Epithelial cell of prostate (primary cell): ENCODE measurements at regions not wholly inside any gene's neighbourhood (a gene's known extent, or its start where the extent isn't known, plus 50 kb on each side); places are given as distances from the start of the nearest gene placed in this dataset.

Experiments used
- DNase-seq: peaks from one replicate; pipeline ENCODE4 v3.0.0-alpha.2; 2011; ENCODE audit warnings: low read depth, low spot score
- H3K27ac ChIP-seq: fragments of 450-650 bp; 2 replicates; pipeline ENCODE4 v1.5.1; 2017; ENCODE audit warnings: mild to moderate bottlenecking

DNA sequence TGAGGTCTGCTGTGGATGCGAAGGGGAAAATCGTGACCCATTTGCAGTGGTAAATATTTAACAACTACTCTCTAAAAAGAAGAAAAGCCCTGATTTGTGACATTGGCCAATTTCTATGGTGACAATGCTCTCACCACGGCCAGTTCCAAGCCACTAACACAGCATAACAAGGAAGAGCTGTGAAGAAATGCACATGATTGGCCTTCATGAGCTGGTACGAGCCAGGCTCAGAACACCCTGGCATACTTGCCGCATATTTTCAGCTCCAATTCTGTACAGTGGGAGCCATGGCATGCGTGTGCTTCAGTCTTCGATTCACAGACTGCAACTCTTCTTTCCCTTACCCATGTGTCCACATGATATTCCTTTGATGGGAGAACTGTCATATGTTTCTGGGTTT lies 363.9 kb upstream of the CDH5 start:
- no peak for DNase-seq

GRCh38 chr16:66001432-66001831 lies 365.1 kb upstream of the CDH5 start:
- no peak for DNase-seq
- H3K27ac ChIP-seq, result no peak overlapping the region

More for the DNA sequence above, 363.9 kb upstream of the CDH5 start:
- no peak overlapping the region for H3K27ac ChIP-seq

DNA sequence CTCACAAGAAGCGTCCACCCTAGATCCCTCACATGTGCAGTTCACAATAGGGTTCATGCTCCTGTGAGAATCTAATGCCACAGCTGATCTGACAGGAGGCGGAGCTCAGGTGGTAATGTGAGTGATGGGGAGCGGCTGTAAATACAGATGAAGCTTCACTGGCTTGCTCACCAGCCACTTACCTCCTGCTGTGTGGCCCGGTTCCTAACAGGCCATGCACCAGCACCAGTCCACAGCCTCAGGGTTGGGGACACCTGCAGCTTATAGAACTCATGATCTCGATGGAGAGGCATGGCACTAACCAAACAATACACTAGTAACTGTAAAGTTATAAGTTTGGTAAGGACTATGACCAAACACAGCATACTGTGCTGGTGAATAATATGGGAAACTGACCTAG lies 368.0 kb upstream of the CDH5 start:
- no peak overlapping the region for H3K27ac ChIP-seq
- no peak for DNase-seq

DNA sequence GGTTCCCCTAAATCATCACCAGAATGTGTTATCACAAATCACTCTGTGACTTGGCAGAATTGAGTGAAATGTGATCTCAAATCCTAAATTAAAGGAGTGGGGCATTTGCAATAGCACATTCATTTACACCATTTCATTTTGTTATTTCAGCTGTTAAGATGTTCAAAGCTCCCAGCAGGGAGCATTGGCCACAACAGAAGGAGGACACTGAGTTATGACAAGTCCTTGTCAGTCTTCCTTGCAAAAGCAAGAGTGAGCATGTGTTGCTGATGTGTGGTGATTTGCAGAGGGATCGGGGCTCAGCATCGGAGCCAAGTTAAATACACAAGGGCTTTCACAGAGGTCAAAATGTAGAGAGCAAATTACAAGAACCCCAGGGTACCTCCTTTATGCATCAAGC lies 372.2 kb upstream of the CDH5 start:
- no peak overlapping the region for H3K27ac ChIP-seq
- DNase-seq, result no peak

GRCh38 chr16:65991149-65991701 lies 375.3 kb upstream of the CDH5 start:
- no peak for DNase-seq
- H3K27ac ChIP-seq, result no peak overlapping the region

- no peak for DNase-seq
- no peak overlapping the region for H3K27ac ChIP-seq
These were observed 376.5 kb upstream of the CDH5 start for GRCh38 chr16:65989861-65990604.

DNA sequence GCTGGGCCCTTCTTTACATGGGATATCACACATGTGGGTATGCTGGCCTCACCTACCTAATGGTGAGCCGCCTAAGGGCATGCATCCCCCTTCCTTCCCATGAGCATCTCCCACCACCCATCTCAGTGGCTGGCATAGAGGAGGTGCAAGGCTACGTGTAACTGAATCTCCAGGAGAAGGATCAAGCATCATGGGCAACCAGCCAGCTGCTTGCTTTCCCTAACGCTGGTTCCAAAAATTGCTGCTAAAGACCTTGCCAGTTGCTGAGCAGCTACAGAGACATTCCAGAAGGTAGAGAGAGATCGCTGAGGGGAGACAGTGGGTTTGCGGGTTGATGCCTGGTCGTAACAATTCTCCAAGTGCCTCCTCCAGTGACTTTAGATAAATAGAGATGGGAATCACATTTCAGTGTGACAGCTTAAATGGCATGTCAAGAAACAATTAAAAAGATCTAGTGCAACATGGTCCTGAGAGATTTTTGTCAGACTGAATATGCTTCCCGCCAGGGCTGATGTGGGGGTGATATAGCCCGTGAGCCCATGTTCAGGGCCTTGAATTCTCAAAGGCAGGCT lies 378.4 kb upstream of the CDH5 start:
- H3K27ac ChIP-seq, result no peak overlapping the region
- no peak for DNase-seq

DNA sequence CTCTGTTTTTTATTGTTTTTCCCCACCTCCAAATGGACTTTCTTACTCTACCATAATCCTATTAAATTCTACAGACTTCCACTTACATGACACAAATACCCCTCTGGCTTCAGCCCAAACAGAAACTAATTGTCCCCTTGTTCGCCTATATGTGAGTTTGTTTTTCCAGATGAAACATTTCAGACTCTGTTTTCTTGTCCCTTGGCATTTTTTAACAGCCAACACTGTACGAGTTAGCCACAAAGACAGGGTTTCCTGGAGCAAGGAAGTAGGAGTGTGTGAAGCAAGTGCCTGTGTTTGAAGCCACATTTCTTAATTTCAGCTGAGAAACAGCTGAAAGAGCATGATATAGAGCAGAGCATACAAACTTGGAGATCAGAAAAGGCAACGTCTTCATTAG lies 382.2 kb upstream of the CDH5 start:
- H3K27ac ChIP-seq, result no peak overlapping the region
- no peak for DNase-seq

GRCh38 chr16:65981057-65981456 lies 385.4 kb upstream of the CDH5 start:
- no peak for DNase-seq
- no peak overlapping the region for H3K27ac ChIP-seq

GRCh38 chr16:65975049-65975708 lies 391.3 kb upstream of the CDH5 start:
- H3K27ac ChIP-seq, result no peak overlapping the region
- no peak for DNase-seq

GRCh38 chr16:65967376-65967775 lies 399.1 kb upstream of the CDH5 start:
- no peak for DNase-seq
- no peak overlapping the region for H3K27ac ChIP-seq

- H3K27ac ChIP-seq, result peak overlapping the region; percentile 30
- DNase-seq, result peak; percentile 60
These were observed 400.9 kb upstream of the CDH5 start for GRCh38 chr16:65965628-65966027.

DNA sequence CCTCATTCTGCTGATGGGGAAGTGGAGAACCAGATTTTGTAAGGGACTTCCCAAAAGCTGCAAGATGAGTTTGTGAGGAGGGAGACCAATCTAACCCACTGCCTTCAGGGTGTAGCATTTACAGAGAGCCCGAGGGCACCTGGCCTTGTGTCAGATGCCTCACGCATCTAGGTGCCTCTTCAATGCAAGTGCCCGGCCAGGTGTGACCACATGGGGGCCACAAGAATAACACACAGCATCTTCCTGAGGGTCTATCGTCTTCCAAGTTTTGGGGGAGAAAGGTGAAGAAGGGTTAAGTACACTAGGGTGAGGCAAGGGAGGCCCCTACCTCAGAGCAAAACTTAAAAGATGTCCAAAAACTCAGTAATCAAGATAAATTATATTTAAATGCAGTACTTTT lies 401.7 kb upstream of the CDH5 start:
- DNase-seq, result no peak

DNA sequence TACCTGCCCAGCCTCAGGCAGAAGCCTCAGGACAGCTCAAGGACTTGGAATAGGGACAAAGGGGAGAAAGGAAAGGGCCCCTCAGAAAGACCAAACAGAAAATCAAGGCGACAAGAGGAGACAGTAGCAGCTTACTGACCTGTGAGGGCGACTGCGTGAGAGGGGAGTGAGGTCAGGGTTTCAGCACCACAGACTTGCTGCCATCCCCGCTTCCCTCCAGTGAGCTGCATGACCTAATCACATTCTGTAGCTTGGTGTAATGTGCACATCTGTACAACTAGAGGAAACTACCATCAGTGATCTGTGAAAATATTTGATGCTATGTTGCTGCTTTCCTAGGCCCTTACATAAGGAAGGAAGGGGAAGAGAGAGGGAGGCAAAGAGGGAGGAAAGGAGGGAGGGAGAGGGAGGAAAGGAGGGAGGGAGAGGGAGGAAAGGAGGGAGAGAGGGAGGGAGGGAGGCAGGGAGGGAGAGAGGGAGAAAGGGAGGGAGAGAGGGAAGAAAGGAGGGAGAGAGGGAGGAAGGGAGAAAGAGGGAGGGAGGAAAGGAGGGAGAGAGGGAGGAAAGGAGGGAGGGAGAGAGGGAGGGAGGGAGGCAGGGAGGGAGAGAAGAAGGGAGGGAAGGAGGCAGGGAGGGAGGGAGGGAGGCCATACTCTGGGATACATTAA lies 404.9 kb upstream of the CDH5 start:
- no peak overlapping the region for H3K27ac ChIP-seq
- no peak for DNase-seq

More for the DNA sequence above, 401.7 kb upstream of the CDH5 start:
- no peak overlapping the region for H3K27ac ChIP-seq

GRCh38 chr16:65959983-65960382 lies 406.5 kb upstream of the CDH5 start:
- DNase-seq, result no peak

DNA sequence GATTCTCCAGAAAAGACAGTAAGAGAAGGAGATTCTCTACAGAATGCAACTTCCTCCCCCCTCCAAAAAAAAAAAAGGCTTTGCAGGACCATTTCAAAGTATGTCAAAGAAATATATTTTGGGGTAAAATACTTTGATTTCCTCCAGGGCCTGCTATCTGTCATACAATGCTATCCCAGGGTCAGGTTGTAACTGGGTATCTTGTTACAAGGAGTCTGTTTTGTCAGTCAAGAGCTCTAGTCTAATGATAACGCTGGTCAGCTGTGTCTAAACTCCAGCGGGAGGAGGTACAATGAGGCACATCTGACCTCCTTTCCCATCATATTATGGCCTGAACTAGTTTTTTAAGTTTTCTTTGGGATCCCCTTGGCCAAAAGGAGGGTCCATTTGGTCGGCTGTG lies 408.4 kb upstream of the CDH5 start:
- no peak overlapping the region for H3K27ac ChIP-seq
- no peak for DNase-seq

More at GRCh38 chr16:65959983-65960382, 406.5 kb upstream of the CDH5 start:
- H3K27ac ChIP-seq, result no peak overlapping the region

DNA sequence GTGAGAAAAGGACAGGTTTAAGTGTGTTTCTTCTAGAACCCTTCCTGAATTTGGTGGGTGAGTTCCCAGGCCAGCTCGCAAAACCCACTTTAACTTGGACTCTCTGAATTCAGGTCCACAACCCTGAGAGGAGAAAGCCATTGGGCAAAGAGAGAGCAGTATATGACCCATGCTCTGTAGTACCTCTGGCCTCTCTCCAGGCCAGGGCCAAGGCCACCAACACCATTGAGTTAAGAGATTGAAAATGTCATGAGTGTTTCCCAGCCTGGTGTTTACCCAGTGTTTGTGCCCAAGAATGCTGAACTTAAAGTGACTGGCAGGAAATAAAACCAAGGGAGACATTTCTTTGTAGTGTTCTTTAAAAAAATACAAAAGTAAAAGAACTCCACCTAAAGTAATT lies 410.4 kb upstream of the CDH5 start:
- H3K27ac ChIP-seq, result no peak overlapping the region
- no peak for DNase-seq

DNA sequence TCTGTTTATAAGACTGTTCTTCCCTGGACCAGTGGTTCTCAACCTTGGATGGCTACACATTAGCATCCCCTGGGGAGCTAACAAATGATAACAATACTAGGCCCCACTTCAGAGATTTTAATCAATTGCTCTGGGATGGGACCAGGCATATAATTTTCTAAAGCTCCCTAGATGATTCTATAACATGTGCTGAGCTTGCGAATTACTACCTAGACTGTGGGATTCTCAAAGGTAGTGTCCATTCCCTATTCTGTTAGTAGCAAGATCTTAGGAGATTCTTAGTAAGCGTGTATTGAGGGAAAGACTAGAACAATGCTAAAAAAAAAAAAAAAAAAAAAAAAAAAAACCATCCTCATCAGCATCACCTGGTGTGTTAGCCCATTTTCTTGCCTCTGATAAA lies 412.0 kb upstream of the CDH5 start:
- DNase-seq, result no peak
- no peak overlapping the region for H3K27ac ChIP-seq

GRCh38 chr16:65950211-65950610 lies 416.3 kb upstream of the CDH5 start:
- no peak for DNase-seq
- no peak overlapping the region for H3K27ac ChIP-seq

- H3K27ac ChIP-seq, result no peak overlapping the region
- DNase-seq, result no peak
These were observed 418.1 kb upstream of the CDH5 start for GRCh38 chr16:65948361-65948760.

DNA sequence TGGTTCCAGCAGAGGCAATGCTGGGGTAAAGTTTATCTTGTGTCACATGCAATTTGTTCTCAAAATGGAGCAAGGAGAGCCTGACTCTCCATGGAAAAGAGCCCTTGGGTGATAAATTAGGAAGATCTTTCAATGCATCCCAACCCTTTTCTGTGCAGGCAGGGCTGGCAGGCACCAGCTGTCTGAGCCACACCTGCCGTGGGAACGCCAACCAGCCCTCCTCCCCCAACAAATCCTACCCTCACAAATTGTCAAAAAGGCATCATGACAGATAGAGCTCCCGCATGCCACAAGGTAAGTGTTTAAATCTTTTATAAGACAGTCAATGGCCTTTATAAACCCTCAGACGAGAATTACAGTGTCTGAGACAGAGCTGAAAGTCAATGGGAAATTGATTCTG lies 418.5 kb upstream of the CDH5 start:
- H3K27ac ChIP-seq, result no peak overlapping the region
- DNase-seq, result no peak
